ENCODE measurements at regions not wholly inside any gene's neighbourhood (a gene's known extent, or its start where the extent isn't known, plus 50 kb on each side); places are given as distances from the start of the nearest gene placed in this dataset.
"Not testable (repeated sequence)": the region's sequence is repeated elsewhere in the genome, so short reads cannot be mapped to it uniquely, and the experiment has no call there.

DNA sequence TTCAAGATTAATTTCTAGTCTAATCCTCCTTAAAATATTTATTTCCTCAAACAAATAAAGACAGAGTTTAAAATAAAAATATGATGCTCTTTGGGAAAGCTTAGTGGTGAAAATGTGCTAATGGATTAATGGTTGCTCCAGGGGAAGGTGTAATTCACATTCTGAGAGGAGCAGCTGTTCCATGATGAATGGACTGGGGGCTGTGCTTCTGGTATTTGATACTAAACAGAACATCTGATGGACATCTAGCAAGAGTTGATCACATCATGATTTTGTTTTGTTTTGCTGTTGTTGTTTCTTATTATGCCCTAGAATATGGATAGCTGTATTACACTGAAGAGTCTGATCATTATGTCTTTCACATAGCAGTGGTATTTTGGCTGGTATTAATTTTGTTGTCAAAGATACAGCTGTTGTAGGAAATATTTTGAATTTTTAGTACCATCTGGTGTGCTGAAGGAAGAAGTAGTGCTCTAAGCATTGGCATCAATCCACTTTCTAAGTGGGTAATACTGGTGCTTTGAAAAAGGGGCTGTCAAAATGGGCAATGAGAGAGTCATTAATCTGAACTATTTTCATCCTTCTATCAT, 296.4 kb downstream of the ADAMTS20 start:
- peak; percentile 44 for DNase-seq (ENCODE audit: low read depth)

DNA sequence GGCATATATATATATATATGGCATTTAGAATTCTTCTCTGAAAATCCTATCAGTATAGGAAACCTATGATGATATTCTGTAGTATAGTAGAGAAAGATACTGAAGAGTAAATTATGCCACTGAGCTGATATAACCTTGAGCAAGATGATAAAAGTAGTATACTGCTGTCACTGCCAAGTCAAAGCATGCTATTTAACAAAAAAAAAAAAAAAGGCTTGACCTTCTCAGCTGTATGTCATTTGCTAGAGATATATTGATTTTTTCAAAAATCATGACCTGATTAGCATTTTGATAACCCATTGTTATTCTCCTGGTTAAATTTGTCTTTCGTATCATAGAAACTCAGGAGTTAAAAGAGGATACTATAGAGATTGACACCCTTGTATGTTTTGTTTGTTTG, 299.4 kb downstream of the ADAMTS20 start:
- DNase-seq (ENCODE audit: low read depth) = no peak

DNA sequence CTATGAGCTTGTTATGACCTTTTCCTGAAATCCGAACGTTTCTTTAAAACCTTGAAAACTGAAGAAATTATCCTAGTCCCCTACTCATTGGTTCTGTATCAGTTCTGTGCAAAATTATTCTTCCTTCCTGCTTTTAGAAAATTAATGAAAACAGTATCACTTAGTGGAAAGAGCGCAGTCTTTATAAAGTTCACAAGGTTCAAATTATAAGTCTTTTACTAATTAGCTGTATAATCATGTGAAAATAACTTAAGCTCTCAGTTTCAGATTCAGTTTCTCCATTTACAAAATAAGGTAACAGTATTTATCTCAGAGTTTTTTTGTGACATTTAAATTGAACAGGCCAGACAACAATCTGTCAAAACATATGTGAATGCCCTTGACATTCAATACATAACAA, 306.1 kb downstream of the ADAMTS20 start:
- no peak for DNase-seq (ENCODE audit: low read depth)

DNA sequence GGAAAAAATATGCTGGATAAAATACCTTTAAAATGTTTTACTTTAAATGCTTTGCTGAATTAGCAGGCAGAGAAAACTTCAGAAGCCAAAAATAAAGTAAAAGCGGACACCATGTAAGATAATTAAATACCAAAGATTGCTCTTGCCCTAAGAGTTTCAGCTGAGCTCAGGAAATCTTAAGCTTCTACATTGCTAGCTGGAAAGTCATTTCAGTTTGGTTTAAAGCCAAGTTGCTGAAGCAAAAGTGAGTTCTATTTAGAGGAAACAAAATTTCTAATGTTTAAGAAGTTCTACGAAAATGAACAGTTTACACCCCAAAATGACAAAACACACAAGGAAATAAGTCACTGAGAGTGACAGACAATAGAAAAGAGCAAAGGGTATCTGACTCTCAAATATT, 310.0 kb downstream of the ADAMTS20 start:
- DNase-seq (ENCODE audit: low read depth) = peak; percentile 23

DNA sequence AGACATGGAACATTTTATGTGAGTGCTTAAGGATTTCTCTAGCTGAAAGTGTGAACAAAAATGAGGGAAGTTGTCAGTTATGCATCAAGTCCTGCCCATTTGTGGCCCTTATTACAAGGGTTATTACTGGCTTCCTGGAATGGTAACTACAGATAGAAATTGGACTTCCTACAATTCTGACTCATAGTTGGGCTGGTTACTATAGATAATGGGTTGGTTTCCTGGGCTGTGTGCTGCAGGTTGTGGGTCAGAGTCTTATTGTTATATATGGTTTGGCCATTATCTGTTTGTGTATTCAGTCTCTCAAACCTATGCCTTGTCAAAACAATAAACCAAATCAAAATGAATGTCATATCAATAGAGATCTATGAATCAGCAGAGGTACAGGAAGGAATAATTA, 313.7 kb downstream of the ADAMTS20 start:
- DNase-seq (ENCODE audit: low read depth) = no peak

DNA sequence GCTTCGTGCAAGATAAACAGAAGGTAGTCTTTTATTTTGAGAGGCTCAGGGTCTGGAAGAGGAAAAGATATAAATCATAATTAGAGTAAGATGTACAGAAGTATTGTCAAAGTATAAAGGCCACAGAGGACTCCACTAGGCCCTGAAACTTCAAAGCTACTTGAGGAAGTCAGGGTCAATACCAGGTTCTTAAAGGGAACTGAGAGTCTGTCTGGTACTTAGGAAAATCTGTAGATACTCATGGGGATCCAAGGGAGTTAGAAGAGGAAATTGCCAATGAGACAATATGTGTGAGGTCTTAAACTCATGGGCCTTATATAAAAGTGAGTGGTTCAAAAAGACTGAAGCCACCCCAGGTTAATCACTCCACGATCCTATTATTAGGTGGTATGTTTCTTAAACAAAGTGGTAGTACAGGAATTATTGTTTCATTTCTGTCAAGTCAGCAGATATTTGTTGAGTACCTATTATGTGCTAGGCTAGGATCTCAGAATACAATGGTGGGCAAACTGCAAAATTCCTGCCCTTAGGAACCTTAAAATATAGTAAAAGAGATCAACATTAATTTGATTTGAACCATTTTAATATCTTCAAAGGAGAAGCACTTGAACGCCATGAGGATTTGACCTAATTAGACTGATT, 314.6 kb downstream of the ADAMTS20 start:
- no peak for DNase-seq (ENCODE audit: low read depth)

DNA sequence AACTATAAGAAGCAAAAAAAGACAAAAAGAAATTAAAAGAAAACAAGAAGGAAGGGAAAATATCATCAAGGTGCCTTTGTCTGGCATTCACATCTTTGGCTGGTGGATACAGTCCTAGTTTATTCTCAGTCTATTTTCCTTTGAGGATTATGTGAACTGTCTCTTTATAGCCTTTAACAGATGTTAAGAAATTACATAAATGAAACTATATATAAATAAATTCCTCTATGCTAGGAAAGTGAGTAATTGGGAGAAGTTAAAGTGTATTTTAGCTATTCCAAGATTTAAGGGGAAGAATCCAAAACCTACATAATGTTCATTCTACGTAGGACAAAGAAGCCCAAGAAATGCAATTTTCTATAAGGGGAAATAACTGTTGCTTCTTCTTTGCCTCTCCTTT, 316.3 kb downstream of the ADAMTS20 start:
- no peak for DNase-seq (ENCODE audit: low read depth)

- DNase-seq (ENCODE audit: low read depth) = no peak
Measured at GRCh38 chr12:43233861-43234260, 318.1 kb downstream of the ADAMTS20 start.

DNA sequence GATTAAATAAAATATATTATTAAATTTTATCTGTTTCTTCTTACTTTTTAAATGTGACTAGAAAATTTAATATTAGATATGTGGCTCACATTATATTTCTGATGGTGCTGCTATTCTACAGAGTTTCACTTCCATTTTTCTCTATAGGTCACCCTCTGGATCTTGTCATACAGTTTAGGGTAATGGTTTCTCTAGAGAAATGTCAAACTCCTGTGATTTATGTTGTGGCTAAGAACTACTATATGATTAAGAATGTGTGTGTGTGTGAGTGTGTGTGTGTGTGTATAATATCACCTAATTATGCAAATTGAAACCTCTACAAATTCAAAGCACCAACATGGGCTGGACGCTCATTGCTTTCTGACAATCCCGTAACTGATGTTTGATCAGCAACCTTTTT, 325.9 kb downstream of the ADAMTS20 start:
- no peak for DNase-seq (ENCODE audit: low read depth)

DNA sequence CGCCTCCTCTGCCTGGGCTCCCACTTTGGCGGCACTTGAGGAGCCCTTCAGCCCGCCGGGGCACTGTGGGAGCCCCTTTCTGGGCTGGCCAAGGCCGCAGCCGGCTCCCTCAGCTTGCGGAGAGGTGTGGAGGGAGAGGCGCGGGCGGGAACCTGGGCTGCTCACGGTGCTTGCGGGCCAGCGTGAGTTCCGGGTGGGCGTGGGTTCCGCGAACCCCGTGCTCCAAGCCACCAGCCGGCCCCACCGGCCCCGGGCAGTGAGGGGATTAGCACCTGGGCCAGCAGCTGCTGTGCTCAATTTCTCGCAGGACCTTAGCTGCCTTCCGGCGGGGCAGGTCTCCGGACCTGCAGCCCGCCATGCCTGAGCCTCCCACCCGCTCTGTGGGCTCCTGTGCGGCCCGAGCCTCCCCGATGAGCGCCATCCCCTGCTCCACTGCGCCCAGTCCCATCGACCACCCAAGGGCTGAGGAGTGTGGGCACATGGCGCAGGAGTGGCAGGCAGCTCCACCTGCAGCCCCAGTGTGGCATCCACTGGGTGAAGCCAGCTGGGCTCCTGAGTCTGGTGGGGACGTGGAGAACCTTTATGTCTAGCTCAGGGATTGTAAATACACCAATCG, 327.7 kb downstream of the ADAMTS20 start:
- DNase-seq (ENCODE audit: low read depth) = not testable (repeated sequence)

- no peak for DNase-seq (ENCODE audit: low read depth)
Measured at GRCh38 chr12:43222796-43223195, 329.2 kb downstream of the ADAMTS20 start.

DNA sequence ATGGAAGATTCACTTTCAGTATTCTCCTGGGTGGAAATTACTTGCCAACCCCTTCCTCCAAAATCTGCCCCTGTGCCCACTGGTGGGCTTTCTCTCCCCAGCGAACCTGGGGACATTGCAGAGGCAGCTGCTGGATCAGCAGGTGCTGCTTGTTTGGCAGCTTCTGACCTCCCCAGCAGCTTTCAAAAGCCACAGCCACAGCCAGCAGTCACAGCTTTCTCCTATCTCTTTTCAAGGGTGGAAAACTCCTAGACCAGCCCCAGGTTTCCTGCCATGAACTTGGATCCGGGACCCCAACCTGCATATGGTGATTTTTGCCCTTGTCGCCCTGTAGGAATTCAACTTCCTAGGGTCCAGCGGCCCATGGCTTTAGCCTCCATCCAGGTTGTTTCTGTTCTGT, 330.8 kb downstream of the ADAMTS20 start:
- no peak for DNase-seq (ENCODE audit: low read depth)

DNA sequence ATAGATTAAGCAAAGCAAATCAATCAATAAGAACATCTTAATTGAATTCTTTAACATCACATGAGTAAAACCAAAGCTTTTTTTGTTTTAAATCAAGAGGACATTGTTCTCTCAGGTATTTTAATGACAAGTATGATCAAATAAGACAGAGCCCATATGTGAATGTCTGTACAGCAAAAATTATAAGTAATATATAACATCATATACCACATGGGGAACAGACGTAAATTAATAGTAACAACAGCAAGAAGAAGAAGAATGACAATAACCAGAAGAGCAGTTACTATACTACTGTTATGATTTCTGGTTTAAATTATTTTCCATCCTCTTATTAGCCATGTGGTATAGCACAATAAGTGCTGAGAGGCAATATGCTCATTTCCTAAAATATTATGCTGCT, 335.5 kb downstream of the ADAMTS20 start:
- no peak for DNase-seq (ENCODE audit: low read depth)

- no peak for DNase-seq (ENCODE audit: low read depth)
Measured at GRCh38 chr12:43214166-43214565, 337.8 kb downstream of the ADAMTS20 start.

GRCh38 chr12:43213608-43214007, 338.4 kb downstream of the ADAMTS20 start:
- no peak for DNase-seq (ENCODE audit: low read depth)

DNA sequence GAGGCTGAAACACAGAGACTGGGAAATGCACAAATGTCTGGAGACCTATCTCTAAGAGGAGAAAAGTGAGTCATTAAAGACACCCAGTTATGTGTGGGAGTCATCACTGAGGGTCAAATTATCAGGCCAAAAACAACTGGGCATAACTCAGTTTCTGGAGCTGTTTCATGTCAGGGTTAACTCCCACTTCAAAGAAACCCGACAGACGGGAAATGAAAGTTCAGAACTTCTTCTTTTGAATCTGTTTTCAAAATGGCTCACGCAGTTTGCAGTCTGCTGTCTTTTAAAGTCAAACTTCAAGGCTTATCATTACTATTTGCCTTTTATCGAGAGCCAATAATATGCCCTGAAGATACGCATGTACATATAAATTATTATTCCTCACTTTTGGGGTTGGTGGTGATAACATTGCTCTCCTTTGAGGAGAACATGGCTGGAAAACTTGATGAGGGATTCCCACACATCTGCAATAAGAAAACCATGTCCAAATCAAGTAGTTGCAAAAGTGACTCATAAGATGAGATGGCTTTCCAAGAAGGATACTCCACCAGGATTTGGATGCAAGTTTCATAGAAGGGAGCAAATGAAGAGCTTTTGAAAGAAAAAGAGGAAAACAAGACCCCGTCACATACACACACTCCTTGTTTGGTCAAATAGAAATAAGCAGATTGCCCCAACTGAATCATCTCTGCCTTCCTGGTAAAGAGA, 341.4 kb downstream of the ADAMTS20 start:
- peak; percentile 83 for DNase-seq (ENCODE audit: low read depth)

- no peak for DNase-seq (ENCODE audit: low read depth)
Measured at GRCh38 chr12:43208627-43209026, 343.4 kb downstream of the ADAMTS20 start.

DNA sequence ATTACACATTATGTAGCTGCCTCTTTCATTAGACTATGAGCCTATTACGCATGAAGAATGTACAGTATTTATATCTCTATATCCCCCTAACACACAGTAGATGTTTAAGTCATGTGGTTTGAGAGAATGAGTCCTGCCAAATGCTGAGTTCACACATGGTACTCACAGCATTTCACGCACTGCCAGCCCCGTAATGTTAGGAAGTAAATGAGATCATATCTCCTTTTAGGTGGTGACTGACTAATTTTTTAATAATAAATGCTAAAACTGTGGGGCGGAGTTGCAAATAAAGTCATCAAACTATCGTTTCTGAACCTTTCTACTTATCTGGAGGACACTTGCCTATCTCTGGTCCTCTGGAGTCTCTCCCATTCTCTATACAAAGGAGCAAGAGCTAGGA, 343.8 kb downstream of the ADAMTS20 start:
- DNase-seq (ENCODE audit: low read depth) = no peak

DNA sequence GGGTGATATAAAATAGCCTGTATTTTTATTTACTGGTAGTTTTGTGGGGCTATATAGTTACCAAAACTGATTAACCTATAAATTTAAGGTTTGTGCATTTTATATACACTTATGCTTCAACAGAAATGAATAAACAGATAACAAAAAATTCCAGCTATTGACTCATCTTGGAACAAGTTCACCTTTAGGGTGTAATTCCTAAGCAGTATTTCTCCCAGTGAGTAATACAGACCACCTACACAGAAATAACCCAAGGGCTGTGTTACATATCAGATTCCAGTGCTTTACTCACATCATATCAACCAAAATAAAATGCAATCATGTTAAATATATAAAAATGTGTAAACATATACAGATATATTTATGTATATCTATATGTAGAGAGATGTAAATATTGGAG, 345.6 kb downstream of the ADAMTS20 start:
- peak; percentile 3 for DNase-seq (ENCODE audit: low read depth)

DNA sequence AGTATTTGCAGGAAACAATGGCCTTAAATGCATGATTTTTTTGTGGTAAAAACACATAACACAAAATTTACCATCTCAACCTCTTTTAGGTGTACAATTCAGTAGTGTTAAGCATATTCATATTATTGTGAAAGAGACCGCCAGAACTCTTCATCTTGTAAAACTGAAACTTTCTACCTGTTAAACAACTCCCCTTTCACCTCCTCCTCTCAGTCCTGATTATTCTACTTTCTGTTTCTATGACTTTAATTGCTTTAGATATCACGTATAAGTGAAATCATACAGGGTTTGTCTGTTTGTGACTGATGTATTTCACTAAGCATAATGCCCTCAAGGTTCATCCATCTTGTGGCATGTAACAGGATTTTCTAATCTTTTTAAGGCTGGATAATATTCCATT, 353.4 kb downstream of the ADAMTS20 start:
- no peak for DNase-seq (ENCODE audit: low read depth)

- no peak for DNase-seq (ENCODE audit: low read depth)
Measured at GRCh38 chr12:43196268-43196907, 355.6 kb downstream of the ADAMTS20 start.

GRCh38 chr12:43193096-43193495, 358.9 kb downstream of the ADAMTS20 start:
- DNase-seq (ENCODE audit: low read depth) = not testable (repeated sequence)

Measured in LHCN-M2 (cell line).